GM21390 (cell line): ENCODE measurements at regions not wholly inside any gene's neighbourhood (a gene's known extent, or its start where the extent isn't known, plus 50 kb on each side); places are given as distances from the start of the nearest gene placed in this dataset.
A peak's percentile ranks its signal among the peaks of the same experiment; 100 is the strongest.

Experiments used
- ATAC-seq: cut with Tn5 transposase; IDR thresholded peaks from one replicate; pipeline ENCODE4 v1.9.1; 2021; ENCODE audit not compliant: unreplicated experiment

DNA sequence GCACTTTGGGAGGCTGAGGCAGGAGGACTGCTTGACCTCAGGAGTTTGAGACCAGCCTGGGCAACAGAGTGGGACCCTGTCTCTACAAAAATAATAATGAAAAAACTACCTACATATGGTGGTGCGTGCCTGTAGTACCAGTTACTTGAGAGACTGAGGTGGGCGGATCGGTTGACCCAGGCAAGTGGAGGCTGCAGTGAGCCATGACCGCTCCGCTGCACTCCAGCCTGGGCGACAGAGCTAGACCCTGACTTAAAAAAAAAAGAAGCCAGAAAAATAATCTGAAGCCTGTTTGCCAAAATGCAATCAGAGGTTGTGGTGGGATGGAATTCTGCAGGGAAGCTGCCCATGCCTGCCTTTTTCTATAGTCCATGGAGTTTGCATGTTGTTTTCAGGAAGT lies 50.4 kb upstream of the GGTA1 start:
- ATAC-seq, result no peak

- peak; percentile 56 for ATAC-seq
These were observed 51.2 kb upstream of the GGTA1 start for GRCh38 chr9:121550569-121551512.

- ATAC-seq, result no peak
These were observed 52.5 kb upstream of the GGTA1 start for GRCh38 chr9:121551985-121552753.

- ATAC-seq, result no peak
These were observed 56.4 kb upstream of the GGTA1 start for GRCh38 chr9:121556082-121556481.

DNA sequence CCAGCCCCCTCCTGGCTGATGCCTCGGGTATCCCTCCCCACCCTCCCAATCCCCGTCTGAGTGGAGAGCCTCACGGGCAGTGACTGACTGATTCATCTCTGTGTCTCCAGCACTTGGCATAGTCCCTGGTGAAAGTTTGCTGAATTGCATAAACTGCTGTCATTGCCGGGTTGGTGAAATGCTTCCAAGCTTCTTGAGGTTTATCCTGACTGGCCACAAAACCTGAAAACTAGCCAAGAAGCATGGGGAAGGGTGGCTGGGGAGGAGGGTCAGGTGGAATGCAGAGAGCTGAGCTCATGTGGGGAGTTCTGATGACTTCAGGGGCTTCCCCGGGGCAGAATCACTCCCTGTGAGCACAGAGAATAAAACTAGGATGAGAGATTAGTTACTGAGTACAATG lies 56.9 kb upstream of the GGTA1 start:
- no peak for ATAC-seq

- peak; percentile 53 for ATAC-seq
These were observed 58.2 kb upstream of the GGTA1 start for GRCh38 chr9:121557581-121558447.

- no peak for ATAC-seq
These were observed 58.8 kb upstream of the GGTA1 start for GRCh38 chr9:121558473-121558872.

GRCh38 chr9:121559183-121559582 lies 59.5 kb upstream of the GGTA1 start:
- no peak for ATAC-seq

- ATAC-seq, result no peak
These were observed 61.3 kb upstream of the GGTA1 start for GRCh38 chr9:121560921-121561320.

DNA sequence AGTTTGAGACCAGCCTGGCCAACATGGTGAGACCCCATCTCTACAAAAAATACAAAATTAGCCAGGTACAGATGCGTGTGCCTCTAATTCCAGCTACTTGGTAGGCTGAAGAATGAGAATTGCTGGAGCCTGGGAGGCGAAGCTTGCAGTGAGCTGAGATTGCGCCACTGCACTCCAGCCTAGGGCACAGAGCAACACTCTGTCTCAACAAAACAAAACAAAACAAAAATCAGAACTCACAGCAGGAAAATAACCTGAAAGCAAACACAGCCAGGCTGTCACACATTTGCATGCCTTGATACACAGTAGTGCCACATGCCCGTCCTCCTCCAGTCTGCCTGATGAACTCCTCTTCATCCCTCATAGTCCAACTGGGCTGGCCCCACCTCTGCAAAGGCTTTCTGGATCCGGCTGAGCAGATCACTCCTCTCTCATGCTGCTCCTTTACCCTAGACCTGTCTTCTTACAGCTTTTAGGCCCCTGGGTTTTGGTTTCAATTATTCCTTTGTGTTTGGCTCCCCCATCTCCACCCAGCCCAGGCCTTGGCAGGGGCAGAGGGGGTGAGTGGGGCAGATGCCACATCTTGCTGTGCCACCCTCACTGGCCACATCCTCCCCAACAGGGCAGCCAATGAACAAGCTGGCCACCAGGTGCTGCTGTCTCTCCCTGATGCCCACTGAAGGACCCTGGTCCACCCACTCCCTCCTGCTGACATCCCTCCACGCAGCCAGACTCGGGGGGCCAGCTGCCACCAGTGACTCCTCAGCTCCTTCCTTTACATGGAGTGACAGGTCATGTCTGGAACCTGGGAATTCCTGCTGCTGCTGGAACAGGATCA lies 62.0 kb upstream of the GGTA1 start:
- ATAC-seq, result no peak

DNA sequence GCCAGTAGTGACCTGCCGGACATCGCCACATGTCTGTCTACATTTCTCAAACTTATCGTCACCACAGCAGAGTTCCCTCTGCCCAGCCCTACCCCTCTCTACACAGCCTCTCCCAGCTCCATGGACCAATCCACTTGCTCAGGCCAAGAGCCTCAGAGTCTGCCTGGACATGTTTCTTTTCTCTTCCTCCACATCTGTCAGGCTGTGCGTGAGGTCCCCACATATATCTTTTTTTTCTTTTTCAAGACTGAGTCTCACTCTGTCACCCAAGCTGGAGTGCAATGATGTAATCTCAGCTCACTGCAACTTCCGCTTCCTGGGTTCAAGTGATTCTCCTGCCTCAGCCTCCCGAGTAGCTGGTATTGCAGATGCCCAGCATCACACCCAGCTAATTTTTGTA lies 62.7 kb upstream of the GGTA1 start:
- ATAC-seq, result no peak

- no peak for ATAC-seq
These were observed 63.8 kb upstream of the GGTA1 start for GRCh38 chr9:121563425-121563824.

DNA sequence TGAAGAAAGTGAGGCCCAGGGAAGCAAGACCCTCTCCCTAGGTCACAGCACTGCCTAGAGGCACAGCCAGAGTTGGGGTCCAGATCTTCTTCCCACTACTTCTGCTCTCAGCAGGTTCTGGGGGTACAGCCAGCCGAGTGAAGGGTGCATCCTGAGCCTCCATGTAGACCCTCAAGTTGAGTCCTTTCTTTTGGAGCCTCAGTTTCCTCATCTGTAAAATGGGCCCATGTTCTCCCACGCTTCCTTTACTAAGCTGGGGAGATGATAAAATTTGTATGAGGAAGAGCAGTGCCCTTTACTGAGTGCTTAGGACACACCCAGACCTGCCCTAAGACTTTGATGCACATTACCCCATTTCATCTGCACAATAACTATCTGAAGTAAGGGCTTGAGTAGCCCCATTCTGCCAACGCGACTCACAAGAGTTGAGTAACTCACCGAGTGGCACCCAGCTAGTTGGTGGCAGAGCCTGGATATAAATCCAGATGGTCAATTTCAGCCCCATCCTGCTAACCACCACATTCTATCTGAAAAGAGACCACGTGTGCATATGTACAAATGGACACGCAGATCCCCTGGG lies 64.3 kb upstream of the GGTA1 start:
- ATAC-seq, result no peak

DNA sequence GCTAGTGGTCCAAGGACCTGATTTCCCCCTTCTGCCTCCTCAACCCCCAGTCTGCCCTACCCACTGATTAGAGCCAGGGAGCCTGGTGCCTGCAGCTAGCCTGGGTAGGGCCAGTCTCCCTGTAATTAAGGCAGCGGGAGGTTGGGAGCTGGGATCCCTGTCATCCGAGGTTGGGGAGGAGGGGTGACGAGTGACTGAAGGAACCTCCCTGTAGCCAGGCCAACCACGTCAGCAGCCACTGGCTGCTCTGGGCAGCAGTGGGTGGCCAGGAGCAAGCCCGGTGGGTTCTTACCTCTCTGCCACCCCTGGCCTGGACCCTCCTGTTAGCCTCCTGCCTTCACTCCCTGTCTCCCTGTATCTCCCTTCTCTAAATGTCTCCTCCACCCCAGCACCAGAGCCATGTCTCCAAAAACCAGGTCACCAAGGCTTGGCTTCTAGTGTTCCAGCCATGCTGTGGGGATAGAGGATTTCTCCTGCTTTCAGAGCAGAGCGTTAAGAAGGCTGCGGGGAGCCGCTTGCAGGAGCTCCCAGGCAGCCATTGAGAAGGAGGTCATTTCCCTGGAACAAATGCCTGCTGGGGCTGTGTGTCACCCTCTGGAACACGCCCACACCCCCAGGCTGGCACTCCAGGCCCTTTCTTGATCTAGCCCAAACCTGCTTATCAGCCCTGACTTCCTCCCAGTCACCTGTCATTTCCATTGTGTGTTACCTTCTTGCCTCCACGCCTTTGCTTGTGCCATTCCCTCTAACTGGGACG lies 65.0 kb upstream of the GGTA1 start:
- ATAC-seq, result no peak

DNA sequence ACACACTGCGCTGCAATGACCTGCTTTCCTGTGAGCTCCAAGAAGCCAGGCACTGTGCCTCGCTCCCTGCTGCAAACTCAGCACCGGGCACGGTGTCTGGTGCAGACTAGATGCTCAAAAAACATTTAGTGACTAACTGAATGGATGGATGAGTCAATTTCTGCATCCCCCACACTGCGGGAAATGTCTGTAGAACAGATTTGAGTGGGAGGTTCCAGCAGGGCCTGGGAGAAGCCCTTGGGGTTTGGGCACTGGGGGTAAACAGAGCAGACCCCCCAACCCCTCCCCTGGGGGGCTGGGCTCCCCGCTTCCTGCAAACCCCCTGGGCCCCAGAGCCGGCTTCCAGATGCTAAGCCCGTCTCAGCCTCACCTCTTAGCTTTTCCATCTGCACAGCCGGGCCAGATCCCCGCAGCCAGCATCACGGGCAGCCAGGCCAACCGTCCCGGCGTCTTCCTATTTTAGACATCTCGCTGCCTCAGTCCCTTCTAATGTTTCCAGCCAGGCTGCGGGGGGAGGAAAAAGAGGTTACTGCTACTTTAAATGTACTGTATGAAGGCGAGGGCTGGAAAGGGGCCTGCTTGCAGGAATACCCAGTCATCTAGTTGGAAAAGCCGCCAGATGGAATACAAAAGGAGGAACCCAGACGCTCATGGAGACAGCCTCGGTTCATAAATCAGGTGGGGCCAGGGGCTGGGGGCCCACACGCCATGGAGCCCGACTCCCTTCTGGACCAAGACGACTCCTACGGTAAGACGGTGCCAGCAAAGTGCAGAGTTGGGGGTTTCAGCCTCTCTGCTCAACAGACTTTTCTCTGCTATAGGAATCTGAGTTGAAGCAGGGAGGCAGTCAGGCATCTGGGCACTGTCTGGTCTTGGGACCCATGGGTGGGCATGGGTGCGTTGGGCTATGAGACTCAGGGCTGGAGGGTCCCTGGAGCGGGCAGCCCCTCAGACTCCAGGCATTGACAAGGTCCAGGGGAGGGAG lies 67.1 kb upstream of the GGTA1 start:
- no peak for ATAC-seq

DNA sequence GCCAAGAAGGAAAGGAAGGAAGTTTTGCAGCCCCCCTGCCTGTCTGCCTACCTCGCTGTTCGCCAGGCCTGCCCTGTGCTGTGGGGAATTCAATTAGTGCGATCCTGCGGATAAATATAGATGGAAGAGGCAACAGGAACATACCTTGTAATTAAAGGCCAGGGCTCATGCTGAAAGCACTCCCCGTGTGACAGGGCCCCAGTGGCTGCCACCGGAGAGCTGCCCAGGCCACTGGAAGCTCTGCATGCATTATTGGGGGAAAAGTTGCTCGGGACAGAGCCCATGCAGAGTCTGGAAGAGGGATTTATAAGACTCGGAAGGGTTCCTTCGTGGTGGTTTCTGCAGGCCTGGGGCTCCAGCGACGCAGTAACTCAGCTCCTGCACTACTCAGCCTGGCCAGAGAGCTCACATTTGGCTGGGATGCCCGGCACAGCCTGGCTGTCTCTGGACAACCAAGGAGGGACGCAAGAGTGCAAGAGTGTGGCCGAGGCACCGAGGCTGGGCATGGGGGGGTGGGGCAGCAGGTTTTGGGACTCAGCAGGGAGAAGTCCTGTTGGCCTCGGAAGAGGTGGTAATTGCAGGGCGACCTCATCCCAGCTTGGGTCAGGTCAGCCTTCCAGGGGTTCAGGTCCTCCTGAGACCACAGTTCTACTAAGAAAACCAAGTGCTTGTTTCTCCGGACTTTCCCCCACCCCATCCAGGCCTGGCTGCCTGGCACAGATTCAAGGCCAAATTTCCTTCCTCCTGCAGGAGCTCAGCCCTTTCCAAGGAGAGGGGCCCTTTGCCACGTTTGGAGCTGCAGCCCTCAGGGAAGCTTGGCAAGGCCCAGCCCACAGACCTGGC lies 68.1 kb upstream of the GGTA1 start:
- ATAC-seq, result no peak
